IMR-90 (cell line): ENCODE measurements at regions not wholly inside any gene's neighbourhood (a gene's known extent, or its start where the extent isn't known, plus 50 kb on each side); places are given as distances from the start of the nearest gene placed in this dataset.

Experiments
- ATAC-seq: fragments of 200-7000 bp; cut with Tn5 transposase; 2 replicates; pipeline ENCODE4 v1.9.1; 2020; ENCODE audit warnings: low read depth, mild to moderate bottlenecking, moderate library complexity
- BruUV-seq: library from RNA; stranded (reverse); fragments of 400-500 nt; replicated peaks from 2 replicates; lab custom pipeline; 2021; lab: Mats Ljungman, UMichigan
- CTCF ChIA-PET: fragments of 300-600 bp; formaldehyde crosslinking; extraction: SDS; loops from one replicate; lab custom pipeline; 2021; ENCODE audit warnings: antibody characterized with exemption; lab: Yijun Ruan, JAX
- POLR2A ChIA-PET: fragments of 300-600 bp; sonication (Branson Sonifier 250); formaldehyde crosslinking; loops from one replicate; lab custom pipeline; 2022; ENCODE audit warnings: antibody characterized with exemption; ENCODE audit not compliant: unreplicated experiment; lab: Charles Lee
- DNase-seq: peaks from one replicate; pipeline ENCODE4 v3.0.0; 2013
- H2AFZ ChIP-seq: replicated peaks from 2 replicates; pipeline ENCODE3; 2013; ENCODE audit warnings: low read length, mild to moderate bottlenecking; ENCODE audit not compliant: poor library complexity
- H2AK5ac ChIP-seq: 2 replicates; pipeline ENCODE4 v1.6.1; 2013; ENCODE audit warnings: low read depth, low read length, inconsistent platforms
- H2AK9ac ChIP-seq: replicated peaks from 2 replicates; pipeline ENCODE3; 2013; ENCODE audit warnings: mild to moderate bottlenecking, low read depth, low read length, moderate library complexity; ENCODE audit not compliant: poor library complexity
- H2BK120ac ChIP-seq: 2 replicates; pipeline ENCODE4 v1.6.1; 2013; ENCODE audit warnings: low read depth, low read length, inconsistent platforms
- H2BK15ac ChIP-seq: 3 replicates; pipeline ENCODE4 v1.6.1; 2013; ENCODE audit warnings: low read depth, low read length, inconsistent platforms
- H2BK20ac ChIP-seq: 2 replicates; pipeline ENCODE4 v1.6.1; 2013; ENCODE audit warnings: low read depth, mild to moderate bottlenecking, inconsistent platforms, low read length, moderate library complexity
- H2BK5ac ChIP-seq: 2 replicates; pipeline ENCODE4 v1.6.1; 2013; ENCODE audit warnings: mild to moderate bottlenecking, low read depth, low read length, inconsistent platforms; ENCODE audit not compliant: poor library complexity, severe bottlenecking
- H3K14ac ChIP-seq: replicated peaks from 2 replicates; pipeline ENCODE4 v1.6.1; 2013; ENCODE audit warnings: low read depth, low read length, inconsistent platforms
- H3K18ac ChIP-seq: 2 replicates; pipeline ENCODE4 v1.6.1; 2013; ENCODE audit warnings: low read depth, low read length, control low read depth
- H3K23ac ChIP-seq: 2 replicates; pipeline ENCODE4 v1.6.1; 2013; ENCODE audit warnings: low read depth, low read length, inconsistent platforms
- H3K27ac ChIP-seq: 2 replicates; pipeline ENCODE4 v1.5.1; 2013; ENCODE audit warnings: mild to moderate bottlenecking, control low read depth, low read length; ENCODE audit not compliant: insufficient read depth
- H3K27me3 ChIP-seq: 2 replicates; pipeline ENCODE4 v1.6.1; 2013; ENCODE audit warnings: low read length; ENCODE audit not compliant: control insufficient read depth, insufficient read depth
- H3K36me3 ChIP-seq: 2 replicates; pipeline ENCODE4 v1.6.1; 2013; ENCODE audit warnings: low read length, mixed read lengths; ENCODE audit not compliant: control insufficient read depth, insufficient read depth
- H3K4ac ChIP-seq: 2 replicates; pipeline ENCODE4 v1.6.1; 2013; ENCODE audit warnings: low read depth, low read length, inconsistent platforms
- H3K4me1 ChIP-seq: 2 replicates; pipeline ENCODE4 v1.6.1; 2013; ENCODE audit warnings: low read length, mixed read lengths; ENCODE audit not compliant: control insufficient read depth, insufficient read depth
- H3K4me2 ChIP-seq: 2 replicates; pipeline ENCODE4 v1.6.1; 2013; ENCODE audit warnings: low read depth, mild to moderate bottlenecking, control low read depth, low read length, moderate library complexity
- H3K4me3 ChIP-seq: 2 replicates; pipeline ENCODE4 v1.5.1; 2013; ENCODE audit warnings: low read depth, mild to moderate bottlenecking, control low read depth, low read length, moderate library complexity; ENCODE audit not compliant: insufficient read depth
- H3K56ac ChIP-seq: 2 replicates; pipeline ENCODE4 v1.6.1; 2013; ENCODE audit warnings: low read length, inconsistent platforms; ENCODE audit not compliant: insufficient read depth; ENCODE audit errors: extremely low read depth
- H3K79me1 ChIP-seq, 2 experiments: 2 replicates each; pipeline ENCODE4 v1.6.1; 2013; ENCODE audit warnings: low read length in 2 of 2, inconsistent platforms in 1 of 2, low read depth in 1 of 2
- H3K9ac ChIP-seq: 2 replicates; pipeline ENCODE4 v1.6.1; 2013; ENCODE audit warnings: low read depth, low read length, control low read depth
- H3K9me1 ChIP-seq: 2 replicates; pipeline ENCODE4 v1.6.1; 2013; ENCODE audit warnings: low read length, inconsistent platforms; ENCODE audit not compliant: insufficient read depth
- H3K9me3 ChIP-seq: 2 replicates; pipeline ENCODE4 v1.6.1; 2013; ENCODE audit warnings: low read length; ENCODE audit not compliant: control insufficient read depth, insufficient read depth
- H4K20me1 ChIP-seq: 2 replicates; pipeline ENCODE4 v1.6.1; 2013; ENCODE audit warnings: low read length, inconsistent platforms; ENCODE audit not compliant: insufficient read depth
- H4K5ac ChIP-seq: 2 replicates; pipeline ENCODE4 v1.6.1; 2013; ENCODE audit warnings: mild to moderate bottlenecking, low read depth, low read length, control low read depth
- H4K8ac ChIP-seq, 2 experiments: 2 replicates each; pipeline ENCODE4 v1.6.1; 2013; ENCODE audit warnings: low read depth in 2 of 2, low read length in 2 of 2, control low read depth in 1 of 2, inconsistent platforms in 1 of 2
- H4K91ac ChIP-seq: 2 replicates; pipeline ENCODE4 v1.6.1; 2013; ENCODE audit warnings: low read depth, low read length, inconsistent platforms; ENCODE audit not compliant: insufficient read depth
- BHLHE40 ChIP-seq: fragments of 150-350 bp; IDR thresholded peaks from 2 replicates; pipeline ENCODE4 v1.6.1; 2016; ENCODE audit warnings: mild to moderate bottlenecking, low read depth, low read length
- CEBPB ChIP-seq: IDR thresholded peaks from 2 replicates; pipeline ENCODE4 v1.6.1; 2012; ENCODE audit warnings: low read depth, low read length, improper control_type of control experiment
- CHD1 ChIP-seq: IDR thresholded peaks from 2 replicates; pipeline ENCODE4 v1.6.1; 2012; ENCODE audit warnings: low read depth, low read length, improper control_type of control experiment
- FOS ChIP-seq: fragments of 150-350 bp; IDR thresholded peaks from 2 replicates; pipeline ENCODE4 v1.6.1; 2016; ENCODE audit warnings: low read depth, low read length
- MAFK ChIP-seq: IDR thresholded peaks from 2 replicates; pipeline ENCODE4 v1.6.1; 2012; ENCODE audit warnings: low read depth, low read length, improper control_type of control experiment
- MAZ ChIP-seq: IDR thresholded peaks from 2 replicates; pipeline ENCODE4 v1.6.1; 2012; ENCODE audit warnings: low read depth, mild to moderate bottlenecking, low read length, improper control_type of control experiment, moderate library complexity, borderline replicate concordance
- MXI1 ChIP-seq: IDR thresholded peaks from 2 replicates; pipeline ENCODE4 v1.6.1; 2012; ENCODE audit warnings: low read depth, mild to moderate bottlenecking, low read length, moderate library complexity, borderline replicate concordance
- NFE2L2 ChIP-seq: fragments of 150-350 bp; IDR thresholded peaks from 2 replicates; pipeline ENCODE4 v1.6.1; 2016; ENCODE audit warnings: low read depth, mild to moderate bottlenecking, low read length
- POLR2A ChIP-seq: IDR thresholded peaks from 2 replicates; pipeline ENCODE4 v1.6.1; 2012; ENCODE audit warnings: mild to moderate bottlenecking, low read depth, low read length
- RAD21 ChIP-seq: IDR thresholded peaks from 2 replicates; pipeline ENCODE4 v1.6.1; 2012; ENCODE audit warnings: low read length, improper control_type of control experiment
- RCOR1 ChIP-seq: IDR thresholded peaks from 2 replicates; pipeline ENCODE4 v1.6.1; 2012; ENCODE audit warnings: mild to moderate bottlenecking, low read length, improper control_type of control experiment; ENCODE audit not compliant: insufficient replicate concordance
- RFX5 ChIP-seq: IDR thresholded peaks from 2 replicates; pipeline ENCODE4 v1.8.0; 2012; ENCODE audit warnings: low read depth, mild to moderate bottlenecking, low read length, moderate library complexity
- SMC3 ChIP-seq: fragments of 150-350 bp; IDR thresholded peaks from 2 replicates; pipeline ENCODE4 v1.6.1; 2016; ENCODE audit warnings: low read depth, mild to moderate bottlenecking, antibody characterized with exemption, low read length, moderate library complexity
- WGBS, 2 experiments: methylation state at CpG; one replicate each; pipeline versions ENCODE4 v1.1.5 to v1.1.7; 2013; ENCODE audit warnings: missing lambda C conversion rate in 2 of 2; ENCODE audit not compliant: insufficient read length in 1 of 2; ENCODE audit errors: extremely low coverage in 2 of 2; 5-methylcytosine and 5-hydroxymethylcytosine counted together
- dilution Hi-C: fragments of 300-500 bp; cut with HindIII; formaldehyde crosslinking; loops from one replicate; pipeline ENCODE4 v1.14.3; 2018; ENCODE audit warnings: low sequenced_read_pairs; ENCODE audit not compliant: unreplicated experiment
- in situ Hi-C: fragments of 300-500 bp; cut with MboI; formaldehyde crosslinking; loops from 3 replicates; pipeline ENCODE4 v1.14.3; 2019; ENCODE audit warnings: low sequenced_read_pairs, inconsistent platforms, mixed read lengths
- intact Hi-C: fragments of 100-400 bp; cut with micrococcal nuclease; formaldehyde crosslinking; loops from 2 replicates; pipeline ENCODE4 v1.10.0; 2022
- TF ChIP-seq, protein P1 (sequence below): fragments of 150-350 bp; IDR thresholded peaks from 2 replicates; pipeline ENCODE4 v1.6.1; 2016; ENCODE audit warnings: low read depth, mild to moderate bottlenecking, low read length, moderate library complexity, borderline replicate concordance
- TF ChIP-seq, protein P2 (sequence below): conservative IDR thresholded peaks from 2 replicates; pipeline ENCODE4 v1.5.1; 2012; ENCODE audit warnings: mild to moderate bottlenecking, low read depth, low read length, improper control_type of control experiment
- TF ChIP-seq, protein P3 (sequence below): fragments of 150-350 bp; IDR thresholded peaks from 2 replicates; pipeline ENCODE4 v1.6.1; 2017; ENCODE audit warnings: mild to moderate bottlenecking, antibody characterized with exemption, low read length, low read depth

DNA sequence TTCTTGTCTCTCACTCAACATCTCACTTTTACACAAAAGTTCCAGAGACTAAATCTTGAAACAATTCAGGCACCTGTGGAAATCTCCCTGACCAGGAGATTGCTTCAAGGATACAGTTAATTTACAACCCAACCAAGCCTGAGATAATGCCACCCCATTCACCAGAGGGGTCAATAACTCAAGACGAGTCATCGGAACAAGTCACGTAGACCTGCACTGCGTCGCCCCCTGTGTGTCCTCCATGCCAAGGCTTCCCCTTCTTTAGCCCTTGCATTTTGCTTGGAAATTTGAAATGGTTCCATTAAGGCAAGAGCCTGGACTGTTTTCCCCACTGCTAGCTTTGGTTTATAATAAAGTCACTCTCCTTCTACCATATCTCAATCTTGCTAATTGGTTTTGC is 129.0 kb upstream of the NEO1 start:
- Histone ChIP-seq H3K56ac (no peak overlapping the region), H3K27ac (no peak overlapping the region), H3K14ac (no peak overlapping the region), H3K4ac (no peak overlapping the region), H3K23ac (no peak overlapping the region), H4K5ac (no peak overlapping the region), H3K9ac (no peak overlapping the region), H3K27me3 (peaks cover 6% of the 10 kb centered on the region; the same call in 1 of the 2 replicates), H4K8ac (no peak overlapping the region), H3K18ac (no peak overlapping the region), H2AK9ac (no peak overlapping the region), H3K4me1 (no peaks in the 10 kb centered on the region; the same call in 1 of the 2 replicates), H2BK15ac (no peak overlapping the region), H2AFZ (no peak overlapping the region), H3K9me3 (no peaks in the 10 kb centered on the region), H3K36me3 (no peaks in the 10 kb centered on the region), H2BK120ac (no peak overlapping the region), H3K9me1 (no peaks in the 10 kb centered on the region), H2AK5ac (no peak overlapping the region), H4K91ac (no peak overlapping the region), H3K4me3 (no peak overlapping the region), H2BK20ac (no peak overlapping the region), H3K79me1 (no peaks in the 10 kb centered on the region), H4K20me1 (no peaks in the 10 kb centered on the region), H2BK5ac (no peak overlapping the region), H3K4me2 (no peak overlapping the region)
- DNase-seq (no peak), ATAC-seq (no peak)
- TF ChIP-seq, protein P1, sequence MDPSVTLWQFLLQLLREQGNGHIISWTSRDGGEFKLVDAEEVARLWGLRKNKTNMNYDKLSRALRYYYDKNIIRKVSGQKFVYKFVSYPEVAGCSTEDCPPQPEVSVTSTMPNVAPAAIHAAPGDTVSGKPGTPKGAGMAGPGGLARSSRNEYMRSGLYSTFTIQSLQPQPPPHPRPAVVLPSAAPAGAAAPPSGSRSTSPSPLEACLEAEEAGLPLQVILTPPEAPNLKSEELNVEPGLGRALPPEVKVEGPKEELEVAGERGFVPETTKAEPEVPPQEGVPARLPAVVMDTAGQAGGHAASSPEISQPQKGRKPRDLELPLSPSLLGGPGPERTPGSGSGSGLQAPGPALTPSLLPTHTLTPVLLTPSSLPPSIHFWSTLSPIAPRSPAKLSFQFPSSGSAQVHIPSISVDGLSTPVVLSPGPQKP: no peak
- TF ChIP-seq SMC3 (no peak), RFX5 (no peak), CHD1 (no peak), POLR2A (no peak), MAZ (no peak), MAFK (no peak), NFE2L2 (no peak), RCOR1 (no peak), CEBPB (no peak), MXI1 (no peak), RAD21 (no peak), FOS (no peak), BHLHE40 (no peak)
- TF ChIP-seq, protein P2, sequence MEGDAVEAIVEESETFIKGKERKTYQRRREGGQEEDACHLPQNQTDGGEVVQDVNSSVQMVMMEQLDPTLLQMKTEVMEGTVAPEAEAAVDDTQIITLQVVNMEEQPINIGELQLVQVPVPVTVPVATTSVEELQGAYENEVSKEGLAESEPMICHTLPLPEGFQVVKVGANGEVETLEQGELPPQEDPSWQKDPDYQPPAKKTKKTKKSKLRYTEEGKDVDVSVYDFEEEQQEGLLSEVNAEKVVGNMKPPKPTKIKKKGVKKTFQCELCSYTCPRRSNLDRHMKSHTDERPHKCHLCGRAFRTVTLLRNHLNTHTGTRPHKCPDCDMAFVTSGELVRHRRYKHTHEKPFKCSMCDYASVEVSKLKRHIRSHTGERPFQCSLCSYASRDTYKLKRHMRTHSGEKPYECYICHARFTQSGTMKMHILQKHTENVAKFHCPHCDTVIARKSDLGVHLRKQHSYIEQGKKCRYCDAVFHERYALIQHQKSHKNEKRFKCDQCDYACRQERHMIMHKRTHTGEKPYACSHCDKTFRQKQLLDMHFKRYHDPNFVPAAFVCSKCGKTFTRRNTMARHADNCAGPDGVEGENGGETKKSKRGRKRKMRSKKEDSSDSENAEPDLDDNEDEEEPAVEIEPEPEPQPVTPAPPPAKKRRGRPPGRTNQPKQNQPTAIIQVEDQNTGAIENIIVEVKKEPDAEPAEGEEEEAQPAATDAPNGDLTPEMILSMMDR: no peak
- TF ChIP-seq, protein P3, sequence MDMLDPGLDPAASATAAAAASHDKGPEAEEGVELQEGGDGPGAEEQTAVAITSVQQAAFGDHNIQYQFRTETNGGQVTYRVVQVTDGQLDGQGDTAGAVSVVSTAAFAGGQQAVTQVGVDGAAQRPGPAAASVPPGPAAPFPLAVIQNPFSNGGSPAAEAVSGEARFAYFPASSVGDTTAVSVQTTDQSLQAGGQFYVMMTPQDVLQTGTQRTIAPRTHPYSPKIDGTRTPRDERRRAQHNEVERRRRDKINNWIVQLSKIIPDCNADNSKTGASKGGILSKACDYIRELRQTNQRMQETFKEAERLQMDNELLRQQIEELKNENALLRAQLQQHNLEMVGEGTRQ: no peak
- in situ Hi-C loops (no loop called here), dilution Hi-C loops (no loop called here), intact Hi-C loops (no loop called here)
- ChIA-PET CTCF (no interaction called here), POLR2A (no interaction called here)
- no TSS peak for BruUV-seq
- no CpG with 5 or more reads among the region's 5 CpGs for WGBS, 2 experiments
